ENCODE measurements at regions not wholly inside any gene's neighbourhood (a gene's known extent, or its start where the extent isn't known, plus 50 kb on each side); places are given as distances from the start of the nearest gene placed in this dataset.

DNA sequence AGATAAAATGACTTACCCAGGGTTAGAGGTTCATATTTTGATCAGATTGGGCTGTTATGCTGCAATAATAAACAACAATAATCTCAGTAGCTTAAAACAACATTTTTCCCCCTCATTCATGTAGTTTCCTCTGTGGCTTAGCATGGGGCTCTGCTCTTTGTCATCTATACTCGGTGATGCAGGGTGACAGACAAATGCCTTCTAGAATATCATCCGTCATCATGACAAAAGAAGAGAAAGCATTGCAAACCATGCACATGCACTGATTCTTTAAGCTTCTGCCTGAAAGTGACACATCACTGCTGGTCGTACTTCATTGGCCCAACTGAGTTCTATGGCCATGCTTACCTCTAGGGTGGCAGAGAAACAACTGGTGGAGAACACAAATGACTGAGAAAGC, 58.8 kb upstream of the MAMDC2 start:
- WGBS, 3 donors: 88 to 91% (median 89%) methylated on average over 3 of the region's 3 CpGs
- DNase-seq (no peak), ATAC-seq (no peak)
- H3K4me1 ChIP-seq: no peaks in the 10 kb centered on the region
- TF ChIP-seq, protein P1, sequence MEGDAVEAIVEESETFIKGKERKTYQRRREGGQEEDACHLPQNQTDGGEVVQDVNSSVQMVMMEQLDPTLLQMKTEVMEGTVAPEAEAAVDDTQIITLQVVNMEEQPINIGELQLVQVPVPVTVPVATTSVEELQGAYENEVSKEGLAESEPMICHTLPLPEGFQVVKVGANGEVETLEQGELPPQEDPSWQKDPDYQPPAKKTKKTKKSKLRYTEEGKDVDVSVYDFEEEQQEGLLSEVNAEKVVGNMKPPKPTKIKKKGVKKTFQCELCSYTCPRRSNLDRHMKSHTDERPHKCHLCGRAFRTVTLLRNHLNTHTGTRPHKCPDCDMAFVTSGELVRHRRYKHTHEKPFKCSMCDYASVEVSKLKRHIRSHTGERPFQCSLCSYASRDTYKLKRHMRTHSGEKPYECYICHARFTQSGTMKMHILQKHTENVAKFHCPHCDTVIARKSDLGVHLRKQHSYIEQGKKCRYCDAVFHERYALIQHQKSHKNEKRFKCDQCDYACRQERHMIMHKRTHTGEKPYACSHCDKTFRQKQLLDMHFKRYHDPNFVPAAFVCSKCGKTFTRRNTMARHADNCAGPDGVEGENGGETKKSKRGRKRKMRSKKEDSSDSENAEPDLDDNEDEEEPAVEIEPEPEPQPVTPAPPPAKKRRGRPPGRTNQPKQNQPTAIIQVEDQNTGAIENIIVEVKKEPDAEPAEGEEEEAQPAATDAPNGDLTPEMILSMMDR (IDR thresholded peaks at IDR 0.05): no peak
- H3K36me3 ChIP-seq (ENCODE audit: insufficient read depth in 1 of 2, low read depth in 1 of 2): no peaks in the 10 kb centered on the region
- intact Hi-C loops (cut with DNase I): no loop called here
- H3K9me3 ChIP-seq: no peaks in the 10 kb centered on the region
- no peak overlapping the region for H3K27ac ChIP-seq
- H3K4me3 ChIP-seq: no peak overlapping the region
- H3K27me3 ChIP-seq (ENCODE audit: insufficient read depth in 3 of 3, low read length in 2 of 3): no peaks in the 10 kb centered on the region

GRCh38 chr9:69985971-69986370, 57.7 kb upstream of the MAMDC2 start:
- 82 to 89% (median 88%) methylated on average over 2 of the region's 2 CpGs for WGBS, 3 donors
- Histone ChIP-seq H3K4me3 (no peak overlapping the region), H3K27ac (no peak overlapping the region), H3K27me3 (ENCODE audit: insufficient read depth in 3 of 3, low read length in 2 of 3) (no peaks in the 10 kb centered on the region), H3K4me1 (no peaks in the 10 kb centered on the region), H3K9me3 (no peaks in the 10 kb centered on the region), H3K36me3 (ENCODE audit: insufficient read depth in 1 of 2, low read depth in 1 of 2) (no peaks in the 10 kb centered on the region)
- no peak for ATAC-seq
- DNase-seq: no peak
- TF ChIP-seq, protein P1 (IDR thresholded peaks at IDR 0.05): no peak
- intact Hi-C loops (cut with DNase I): no loop called here

DNA sequence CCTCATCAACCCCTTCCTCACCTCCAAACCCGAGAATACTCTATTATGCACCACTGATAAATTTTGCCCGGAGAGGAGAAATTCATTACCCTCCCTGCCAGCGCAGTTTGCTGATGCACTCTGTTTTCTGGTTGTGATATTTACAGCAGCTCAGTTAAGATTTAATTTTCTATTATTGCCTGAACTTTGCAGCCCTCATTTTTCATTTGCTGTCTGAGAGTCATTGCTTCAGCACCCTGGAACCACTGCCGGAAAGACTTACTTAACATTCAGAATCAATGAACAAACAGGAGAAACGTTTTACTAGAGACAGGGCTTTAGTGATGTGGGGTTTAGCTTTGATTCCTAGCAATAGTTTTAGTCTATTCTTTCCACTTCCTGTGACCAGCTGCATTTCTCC, 56.7 kb upstream of the MAMDC2 start:
- H3K9me3 ChIP-seq: no peaks in the 10 kb centered on the region
- TF ChIP-seq, protein P1 (IDR thresholded peaks at IDR 0.05): no peak
- no peaks in the 10 kb centered on the region for H3K4me1 ChIP-seq
- 50 to 65% (median 64%) methylated on average over 5 of the region's 5 CpGs for WGBS, 3 donors
- no peak overlapping the region for H3K4me3 ChIP-seq
- no peak overlapping the region for H3K27ac ChIP-seq
- no peak for DNase-seq
- ATAC-seq: no peak
- H3K36me3 ChIP-seq (ENCODE audit: insufficient read depth in 1 of 2, low read depth in 1 of 2): no peaks in the 10 kb centered on the region
- no peaks in the 10 kb centered on the region for H3K27me3 ChIP-seq (ENCODE audit: insufficient read depth in 3 of 3, low read length in 2 of 3)
- intact Hi-C loops (cut with DNase I): no loop called here

GRCh38 chr9:69987457-69987856, 56.2 kb upstream of the MAMDC2 start:
- Histone ChIP-seq H3K9me3 (no peaks in the 10 kb centered on the region), H3K4me1 (no peaks in the 10 kb centered on the region), H3K27me3 (ENCODE audit: insufficient read depth in 3 of 3, low read length in 2 of 3) (no peaks in the 10 kb centered on the region), H3K27ac (no peak overlapping the region), H3K4me3 (no peak overlapping the region), H3K36me3 (ENCODE audit: insufficient read depth in 1 of 2, low read depth in 1 of 2) (no peaks in the 10 kb centered on the region)
- TF ChIP-seq, protein P1 (IDR thresholded peaks at IDR 0.05): no peak
- DNase-seq (no peak), ATAC-seq (no peak)
- intact Hi-C loops (cut with DNase I): no loop called here

- Histone ChIP-seq H3K4me1 (no peaks in the 10 kb centered on the region), H3K36me3 (ENCODE audit: insufficient read depth in 1 of 2, low read depth in 1 of 2) (no peaks in the 10 kb centered on the region), H3K27me3 (ENCODE audit: insufficient read depth in 3 of 3, low read length in 2 of 3) (no peaks in the 10 kb centered on the region), H3K4me3 (no peak overlapping the region), H3K9me3 (no peaks in the 10 kb centered on the region), H3K27ac (no peak overlapping the region)
- ATAC-seq: no peak
- TF ChIP-seq, protein P1 (IDR thresholded peaks at IDR 0.05): no peak
- WGBS, 3 donors: 27 to 71% (median 56%) methylated on average over 2 of the region's 2 CpGs
- intact Hi-C loops (cut with DNase I): no loop called here
- no peak for DNase-seq
Measured at GRCh38 chr9:69993110-69993509, 50.5 kb upstream of the MAMDC2 start.

All from psoas muscle (tissue), 7 donors.